ENCODE measurements at regions not wholly inside any gene's neighbourhood (a gene's known extent, or its start where the extent isn't known, plus 50 kb on each side); places are given as distances from the start of the nearest gene placed in this dataset.

DNA sequence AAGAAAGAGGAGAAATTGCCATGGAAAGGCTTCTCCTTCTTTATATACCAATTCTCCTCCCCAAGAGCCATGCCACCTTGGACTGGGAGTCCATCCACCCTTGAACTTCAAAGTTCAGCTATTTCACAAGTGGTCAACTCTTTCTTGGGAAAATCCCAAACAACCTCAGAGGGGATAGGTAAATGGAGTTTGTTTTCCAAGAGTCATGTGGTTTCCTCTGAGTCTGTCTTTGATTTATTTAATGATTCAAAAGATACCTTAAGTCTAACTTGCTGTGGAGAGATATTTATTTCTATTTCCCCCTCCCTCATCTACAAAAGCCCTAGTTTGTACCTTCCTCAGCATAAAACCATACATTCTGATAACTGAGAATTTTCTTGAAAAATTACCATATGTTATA is 758.6 kb upstream of the IGFBP3 start:
- Mint-ChIP-seq H3K27me3 (no peaks in the 10 kb centered on the region), H3K27ac (no peak overlapping the region), H3K9me3 (peaks cover 0 to 11% (median 4%) of the 10 kb centered on the region in 8 donors), H3K4me1 (no peaks in the 10 kb centered on the region), H3K4me3 (no peak overlapping the region), H3K36me3 (no peaks in the 10 kb centered on the region)
- Histone ChIP-seq H3K27ac (ENCODE audit: low read depth, low read length) (no peak overlapping the region), H3K4me3 (ENCODE audit: low read length in 2 of 2) (no peak overlapping the region), H3K36me3 (ENCODE audit: insufficient read depth, low read length) (no peaks in the 10 kb centered on the region), H3K9me3 (ENCODE audit: control insufficient read depth in 1 of 2, low read length in 2 of 2) (peaks cover 0 to 4% of the 10 kb centered on the region in 2 donors), H3K4me1 (ENCODE audit: insufficient read depth, low read length) (no peaks in the 10 kb centered on the region), H3K27me3 (ENCODE audit: insufficient read depth, low read length) (no peaks in the 10 kb centered on the region)
- no peak for DNase-seq
- POLR2A ChIA-PET (ENCODE audit: partially characterized antibody): no interaction called here
- CTCF ChIA-PET (ENCODE audit: partially characterized antibody): no interaction called here
- intact Hi-C loops (cut with micrococcal nuclease): no loop called here

DNA sequence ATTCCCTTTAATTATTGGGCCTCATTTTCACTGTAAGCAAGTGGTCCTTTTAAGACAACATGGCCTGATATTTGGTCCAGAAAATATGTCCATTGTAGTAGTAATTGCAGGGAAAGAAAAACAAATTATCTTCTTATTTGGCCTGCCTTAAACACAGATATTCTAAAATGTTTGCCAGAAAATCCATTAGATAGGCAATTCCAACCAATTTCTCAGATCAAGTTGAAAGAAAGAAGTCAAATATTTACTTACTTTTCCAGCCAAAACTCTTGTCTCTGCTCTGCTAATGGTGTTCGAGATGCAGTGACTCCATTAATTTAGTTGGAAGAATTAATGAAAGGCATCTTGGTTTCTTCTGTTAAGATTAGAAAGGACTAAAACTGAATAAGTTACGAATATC is 757.3 kb upstream of the IGFBP3 start:
- Histone ChIP-seq H3K4me1 (ENCODE audit: insufficient read depth, low read length) (no peaks in the 10 kb centered on the region), H3K27me3 (ENCODE audit: insufficient read depth, low read length) (no peaks in the 10 kb centered on the region), H3K36me3 (ENCODE audit: insufficient read depth, low read length) (no peaks in the 10 kb centered on the region), H3K9me3 (ENCODE audit: control insufficient read depth in 1 of 2, low read length in 2 of 2) (peaks cover 0 to 4% of the 10 kb centered on the region in 2 donors), H3K4me3 (ENCODE audit: low read length in 2 of 2) (no peak overlapping the region), H3K27ac (ENCODE audit: low read depth, low read length) (no peak overlapping the region)
- ChIA-PET POLR2A (ENCODE audit: partially characterized antibody) (no interaction called here), CTCF (ENCODE audit: partially characterized antibody) (no interaction called here)
- Mint-ChIP-seq H3K27ac (no peak overlapping the region), H3K27me3 (no peaks in the 10 kb centered on the region), H3K9me3 (peaks cover 0 to 7% (median 2%) of the 10 kb centered on the region in 8 donors), H3K4me1 (no peaks in the 10 kb centered on the region), H3K4me3 (no peak overlapping the region), H3K36me3 (no peaks in the 10 kb centered on the region)
- no peak for DNase-seq
- intact Hi-C loops (cut with micrococcal nuclease): no loop called here

DNA sequence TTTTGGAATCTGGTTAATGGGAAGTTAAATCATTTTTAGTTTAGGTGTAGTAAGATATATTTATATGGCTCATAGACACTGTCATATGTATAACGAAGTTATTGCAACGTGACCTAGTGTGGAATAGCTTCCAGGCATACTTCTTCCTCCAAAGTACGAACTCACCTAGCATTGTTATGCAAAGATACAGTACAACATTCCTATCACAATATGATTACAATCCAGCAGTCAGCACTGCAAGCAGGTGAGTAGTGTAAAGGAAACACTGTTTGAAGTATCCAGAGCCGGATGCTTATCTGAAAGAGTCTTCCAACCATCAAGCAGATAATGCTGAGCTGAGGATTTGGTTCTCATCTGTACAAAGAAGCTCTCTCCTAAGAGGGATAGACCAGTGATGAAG is 754.4 kb upstream of the IGFBP3 start:
- intact Hi-C loops (cut with micrococcal nuclease): no loop called here
- Histone ChIP-seq H3K4me3 (ENCODE audit: low read length in 2 of 2) (no peak overlapping the region), H3K27me3 (ENCODE audit: insufficient read depth, low read length) (no peaks in the 10 kb centered on the region), H3K4me1 (ENCODE audit: insufficient read depth, low read length) (no peaks in the 10 kb centered on the region), H3K27ac (ENCODE audit: low read depth, low read length) (no peak overlapping the region), H3K9me3 (ENCODE audit: control insufficient read depth in 1 of 2, low read length in 2 of 2) (no peaks in the 10 kb centered on the region), H3K36me3 (ENCODE audit: insufficient read depth, low read length) (no peaks in the 10 kb centered on the region)
- H3K27me3 Mint-ChIP-seq: no peaks in the 10 kb centered on the region
- H3K36me3 Mint-ChIP-seq: no peaks in the 10 kb centered on the region
- DNase-seq: no peak
- ChIA-PET CTCF (ENCODE audit: partially characterized antibody) (no interaction called here), POLR2A (ENCODE audit: partially characterized antibody) (no interaction called here)
- H3K4me3 Mint-ChIP-seq: no peak overlapping the region
- H3K9me3 Mint-ChIP-seq: peaks cover 0 to 7% (median 3%) of the 10 kb centered on the region in 8 donors
- H3K27ac Mint-ChIP-seq: no peak overlapping the region
- H3K4me1 Mint-ChIP-seq: no peaks in the 10 kb centered on the region

DNA sequence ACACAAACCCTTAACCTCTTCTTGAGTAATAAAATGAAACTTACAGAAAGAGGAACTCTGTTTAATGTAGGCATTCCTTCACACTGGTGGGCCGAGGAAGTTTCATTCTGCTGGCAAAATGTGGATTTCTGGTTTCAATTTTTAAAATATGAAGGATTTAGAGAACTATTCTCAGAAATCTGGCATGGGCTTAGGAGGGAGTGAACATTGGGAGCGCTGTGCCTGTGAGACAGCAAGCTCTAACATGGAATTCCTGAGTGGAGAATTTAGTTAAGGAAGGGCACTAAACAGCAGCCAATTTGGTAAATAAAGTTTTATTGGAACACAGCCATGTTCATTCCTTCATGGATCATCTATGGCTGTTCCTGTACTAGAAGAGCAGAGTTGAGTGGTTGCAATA is 751.8 kb upstream of the IGFBP3 start:
- Mint-ChIP-seq H3K27me3 (no peaks in the 10 kb centered on the region), H3K27ac (no peak overlapping the region), H3K4me3 (no peak overlapping the region), H3K9me3 (peaks cover 0 to 14% (median 3%) of the 10 kb centered on the region in 8 donors), H3K4me1 (no peaks in the 10 kb centered on the region), H3K36me3 (no peaks in the 10 kb centered on the region)
- ChIA-PET CTCF (ENCODE audit: partially characterized antibody) (no interaction called here), POLR2A (ENCODE audit: partially characterized antibody) (no interaction called here)
- Histone ChIP-seq H3K27ac (ENCODE audit: low read depth, low read length) (no peak overlapping the region), H3K9me3 (ENCODE audit: control insufficient read depth in 1 of 2, low read length in 2 of 2) (no peaks in the 10 kb centered on the region), H3K4me1 (ENCODE audit: insufficient read depth, low read length) (no peaks in the 10 kb centered on the region), H3K27me3 (ENCODE audit: insufficient read depth, low read length) (no peaks in the 10 kb centered on the region), H3K36me3 (ENCODE audit: insufficient read depth, low read length) (no peaks in the 10 kb centered on the region), H3K4me3 (ENCODE audit: low read length in 2 of 2) (no peak overlapping the region)
- intact Hi-C loops (cut with micrococcal nuclease): no loop called here
- DNase-seq: no peak

DNA sequence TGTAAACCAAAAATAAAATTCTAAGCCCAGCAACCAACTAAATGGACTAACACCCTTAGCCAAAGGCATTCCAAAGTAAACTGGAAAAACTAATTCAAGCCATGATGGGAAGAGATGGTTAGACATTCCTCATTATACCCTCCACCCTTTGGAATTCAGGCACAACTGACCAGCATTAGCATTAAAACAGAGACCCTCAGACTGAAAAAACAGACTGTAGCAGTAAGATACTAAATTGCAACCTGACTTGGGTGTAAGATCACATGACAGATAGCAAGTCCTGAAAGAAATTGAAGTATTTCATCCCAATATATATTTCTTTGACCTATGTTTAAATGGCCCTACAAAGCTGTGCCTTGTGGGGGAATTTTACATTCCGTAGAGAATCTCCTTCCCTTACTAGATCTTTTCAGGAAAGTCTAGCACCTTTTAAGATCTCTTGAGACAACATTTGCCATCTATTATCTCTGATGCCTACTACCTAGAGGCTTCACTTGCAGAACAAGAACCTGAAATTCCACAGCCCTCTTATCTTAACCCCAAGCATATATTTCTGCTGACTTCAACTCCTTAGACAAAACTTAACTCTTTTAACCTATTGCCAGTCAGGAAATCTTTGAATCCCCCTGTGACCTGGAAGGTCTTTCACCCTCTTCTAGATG is 750.2 kb upstream of the IGFBP3 start:
- Mint-ChIP-seq H3K9me3 (peaks cover 0 to 11% (median 5%) of the 10 kb centered on the region in 8 donors), H3K36me3 (no peaks in the 10 kb centered on the region), H3K27ac (no peak overlapping the region), H3K4me3 (no peak overlapping the region), H3K4me1 (no peaks in the 10 kb centered on the region), H3K27me3 (no peaks in the 10 kb centered on the region)
- Histone ChIP-seq H3K36me3 (ENCODE audit: insufficient read depth, low read length) (no peaks in the 10 kb centered on the region), H3K27ac (ENCODE audit: low read depth, low read length) (no peak overlapping the region), H3K4me1 (ENCODE audit: insufficient read depth, low read length) (no peaks in the 10 kb centered on the region), H3K9me3 (ENCODE audit: control insufficient read depth in 1 of 2, low read length in 2 of 2) (no peaks in the 10 kb centered on the region), H3K4me3 (ENCODE audit: low read length in 2 of 2) (no peak overlapping the region), H3K27me3 (ENCODE audit: insufficient read depth, low read length) (no peaks in the 10 kb centered on the region)
- no peak for DNase-seq
- intact Hi-C loops (cut with micrococcal nuclease): no loop called here
- CTCF ChIA-PET (ENCODE audit: partially characterized antibody): no interaction called here
- POLR2A ChIA-PET (ENCODE audit: partially characterized antibody): no interaction called here

DNA sequence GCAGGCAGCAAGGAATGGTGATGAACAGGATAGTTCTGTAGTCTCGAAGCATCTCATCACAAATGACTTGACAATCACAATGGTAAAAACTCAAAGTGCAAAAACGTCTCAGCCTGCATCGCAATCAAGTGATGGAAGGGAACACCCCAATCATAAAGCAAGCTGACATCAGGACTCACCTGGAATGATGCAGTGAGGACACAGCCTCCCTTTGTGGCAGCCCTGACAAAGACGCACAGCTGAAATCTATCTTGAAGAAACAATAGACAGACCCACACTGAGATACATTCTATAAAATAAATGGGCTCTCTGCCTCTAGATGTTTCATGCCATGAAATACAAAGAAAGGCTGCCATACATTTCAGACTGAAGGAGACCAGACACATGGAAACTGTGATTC is 748.0 kb upstream of the IGFBP3 start:
- H3K27me3 Mint-ChIP-seq: no peaks in the 10 kb centered on the region
- Histone ChIP-seq H3K27me3 (ENCODE audit: insufficient read depth, low read length) (no peaks in the 10 kb centered on the region), H3K27ac (ENCODE audit: low read depth, low read length) (no peak overlapping the region), H3K4me3 (ENCODE audit: low read length in 2 of 2) (no peak overlapping the region), H3K36me3 (ENCODE audit: insufficient read depth, low read length) (no peaks in the 10 kb centered on the region), H3K4me1 (ENCODE audit: insufficient read depth, low read length) (no peaks in the 10 kb centered on the region), H3K9me3 (ENCODE audit: control insufficient read depth in 1 of 2, low read length in 2 of 2) (no peaks in the 10 kb centered on the region)
- H3K9me3 Mint-ChIP-seq: peaks cover 0 to 14% (median 5%) of the 10 kb centered on the region in 8 donors
- H3K4me1 Mint-ChIP-seq: no peaks in the 10 kb centered on the region
- no peak for DNase-seq
- ChIA-PET CTCF (ENCODE audit: partially characterized antibody) (no interaction called here), POLR2A (ENCODE audit: partially characterized antibody) (no interaction called here)
- no peaks in the 10 kb centered on the region for H3K36me3 Mint-ChIP-seq
- H3K4me3 Mint-ChIP-seq: no peak overlapping the region
- no peak overlapping the region for H3K27ac Mint-ChIP-seq
- intact Hi-C loops (cut with micrococcal nuclease): no loop called here

DNA sequence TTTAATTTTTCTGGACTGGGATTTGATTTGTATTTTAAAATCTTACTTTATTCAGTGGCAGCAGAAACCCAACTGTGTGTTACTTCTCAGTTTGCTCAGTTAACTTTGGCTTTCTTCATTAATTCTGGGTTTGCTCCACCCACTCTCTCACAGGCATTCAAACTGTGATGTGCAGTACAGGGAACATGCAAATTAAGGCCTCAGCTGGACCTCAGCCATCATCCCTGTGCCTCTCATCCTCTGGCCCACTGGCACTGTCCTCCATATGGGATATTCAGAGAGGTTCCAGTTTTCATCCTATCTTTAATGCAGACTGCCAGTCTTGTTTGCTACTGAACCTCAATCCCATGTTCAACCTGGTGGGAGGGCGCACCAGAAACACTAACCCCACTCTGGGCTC is 743.4 kb upstream of the IGFBP3 start:
- DNase-seq: no peak

DNA sequence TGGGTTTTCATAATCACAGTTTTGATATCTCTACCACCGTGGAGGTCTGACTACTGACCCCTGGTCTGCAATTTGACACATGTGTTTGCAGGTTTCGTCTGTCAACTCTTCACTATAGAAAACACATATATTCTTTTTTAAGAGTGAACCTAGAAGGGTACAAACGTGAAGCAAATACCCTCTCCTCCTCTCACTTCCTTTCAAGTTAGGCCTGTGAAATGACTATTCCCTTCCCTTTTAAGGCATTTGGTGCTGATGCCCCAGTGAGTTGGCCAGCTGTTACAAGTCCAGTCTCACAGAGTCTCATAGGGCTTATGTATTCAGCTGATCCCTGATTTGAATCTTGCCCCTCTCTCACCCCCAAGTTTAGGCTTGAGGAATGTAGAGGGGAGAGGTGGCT is 742.0 kb upstream of the IGFBP3 start:
- Histone ChIP-seq H3K9me3 (ENCODE audit: control insufficient read depth in 1 of 2, low read length in 2 of 2) (no peaks in the 10 kb centered on the region), H3K27me3 (ENCODE audit: insufficient read depth, low read length) (no peaks in the 10 kb centered on the region), H3K27ac (ENCODE audit: low read depth, low read length) (no peak overlapping the region), H3K4me3 (ENCODE audit: low read length in 2 of 2) (no peak overlapping the region), H3K36me3 (ENCODE audit: insufficient read depth, low read length) (no peaks in the 10 kb centered on the region), H3K4me1 (ENCODE audit: insufficient read depth, low read length) (no peaks in the 10 kb centered on the region)
- ChIA-PET POLR2A (ENCODE audit: partially characterized antibody) (no interaction called here), CTCF (ENCODE audit: partially characterized antibody) (no interaction called here)
- Mint-ChIP-seq H3K36me3 (no peaks in the 10 kb centered on the region), H3K27me3 (no peaks in the 10 kb centered on the region), H3K4me3 (no peak overlapping the region), H3K9me3 (peaks cover 2 to 22% (median 4%) of the 10 kb centered on the region in 8 donors), H3K27ac (no peak overlapping the region), H3K4me1 (no peaks in the 10 kb centered on the region)
- intact Hi-C loops (cut with micrococcal nuclease): no loop called here
- DNase-seq: no peak

More for the DNA sequence above, 743.4 kb upstream of the IGFBP3 start:
- Histone ChIP-seq H3K4me1 (ENCODE audit: insufficient read depth, low read length) (no peaks in the 10 kb centered on the region), H3K4me3 (ENCODE audit: low read length in 2 of 2) (no peak overlapping the region), H3K36me3 (ENCODE audit: insufficient read depth, low read length) (no peaks in the 10 kb centered on the region), H3K9me3 (ENCODE audit: control insufficient read depth in 1 of 2, low read length in 2 of 2) (no peaks in the 10 kb centered on the region), H3K27ac (ENCODE audit: low read depth, low read length) (no peak overlapping the region), H3K27me3 (ENCODE audit: insufficient read depth, low read length) (no peaks in the 10 kb centered on the region)
- Mint-ChIP-seq H3K4me1 (no peaks in the 10 kb centered on the region), H3K27ac (no peak overlapping the region), H3K27me3 (no peaks in the 10 kb centered on the region), H3K4me3 (no peak overlapping the region), H3K9me3 (peaks cover 0 to 17% (median 5%) of the 10 kb centered on the region in 8 donors), H3K36me3 (no peaks in the 10 kb centered on the region)
- CTCF ChIA-PET (ENCODE audit: partially characterized antibody): no interaction called here
- intact Hi-C loops (cut with micrococcal nuclease): no loop called here
- POLR2A ChIA-PET (ENCODE audit: partially characterized antibody): no interaction called here
